Epithelial cell of proximal tubule (primary cell): ENCODE measurements at regions not wholly inside any gene's neighbourhood (a gene's known extent, or its start where the extent isn't known, plus 50 kb on each side); places are given as distances from the start of the nearest gene placed in this dataset.

Source experiments
- DNase-seq: peaks from one replicate; pipeline ENCODE4 v3.0.0-alpha.2; 2011; ENCODE audit warnings: low read depth
- H3K4me3 ChIP-seq: 2 replicates; pipeline ENCODE4 v1.5.1; 2011; ENCODE audit warnings: low read depth, mild to moderate bottlenecking, low read length
- TF ChIP-seq, protein P1 (sequence below): conservative IDR thresholded peaks from 2 replicates; pipeline ENCODE4 v1.5.1; 2012; ENCODE audit warnings: low read depth, mild to moderate bottlenecking, low read length

DNA sequence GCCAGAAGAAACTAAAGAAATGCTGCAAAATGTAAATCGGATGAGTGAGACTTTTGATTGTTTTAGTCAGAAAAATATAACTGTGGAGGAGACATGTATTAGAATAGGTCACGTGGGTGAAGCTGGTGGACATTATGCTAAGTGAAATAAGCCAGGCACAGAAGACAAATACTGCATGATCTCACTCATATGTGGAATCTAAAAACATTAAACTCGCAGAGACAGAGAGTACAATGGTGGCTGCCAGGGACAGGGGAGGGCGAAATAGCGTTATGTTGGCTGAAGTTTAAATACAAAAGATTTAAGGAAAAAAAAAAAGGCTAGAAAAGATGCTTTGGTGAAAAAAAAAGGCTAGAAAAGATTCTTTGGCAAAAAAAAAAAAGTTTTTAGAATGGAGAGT is 63.5 kb upstream of the HDDC2 start:
- DNase-seq = no peak
- H3K4me3 ChIP-seq = no peak overlapping the region
- TF ChIP-seq, protein P1, sequence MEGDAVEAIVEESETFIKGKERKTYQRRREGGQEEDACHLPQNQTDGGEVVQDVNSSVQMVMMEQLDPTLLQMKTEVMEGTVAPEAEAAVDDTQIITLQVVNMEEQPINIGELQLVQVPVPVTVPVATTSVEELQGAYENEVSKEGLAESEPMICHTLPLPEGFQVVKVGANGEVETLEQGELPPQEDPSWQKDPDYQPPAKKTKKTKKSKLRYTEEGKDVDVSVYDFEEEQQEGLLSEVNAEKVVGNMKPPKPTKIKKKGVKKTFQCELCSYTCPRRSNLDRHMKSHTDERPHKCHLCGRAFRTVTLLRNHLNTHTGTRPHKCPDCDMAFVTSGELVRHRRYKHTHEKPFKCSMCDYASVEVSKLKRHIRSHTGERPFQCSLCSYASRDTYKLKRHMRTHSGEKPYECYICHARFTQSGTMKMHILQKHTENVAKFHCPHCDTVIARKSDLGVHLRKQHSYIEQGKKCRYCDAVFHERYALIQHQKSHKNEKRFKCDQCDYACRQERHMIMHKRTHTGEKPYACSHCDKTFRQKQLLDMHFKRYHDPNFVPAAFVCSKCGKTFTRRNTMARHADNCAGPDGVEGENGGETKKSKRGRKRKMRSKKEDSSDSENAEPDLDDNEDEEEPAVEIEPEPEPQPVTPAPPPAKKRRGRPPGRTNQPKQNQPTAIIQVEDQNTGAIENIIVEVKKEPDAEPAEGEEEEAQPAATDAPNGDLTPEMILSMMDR = no peak

- DNase-seq = no peak
- no peak overlapping the region for H3K4me3 ChIP-seq
- TF ChIP-seq, protein P1 = no peak
These were observed 65.4 kb upstream of the HDDC2 start for GRCh38 chr6:125367036-125367782.

DNA sequence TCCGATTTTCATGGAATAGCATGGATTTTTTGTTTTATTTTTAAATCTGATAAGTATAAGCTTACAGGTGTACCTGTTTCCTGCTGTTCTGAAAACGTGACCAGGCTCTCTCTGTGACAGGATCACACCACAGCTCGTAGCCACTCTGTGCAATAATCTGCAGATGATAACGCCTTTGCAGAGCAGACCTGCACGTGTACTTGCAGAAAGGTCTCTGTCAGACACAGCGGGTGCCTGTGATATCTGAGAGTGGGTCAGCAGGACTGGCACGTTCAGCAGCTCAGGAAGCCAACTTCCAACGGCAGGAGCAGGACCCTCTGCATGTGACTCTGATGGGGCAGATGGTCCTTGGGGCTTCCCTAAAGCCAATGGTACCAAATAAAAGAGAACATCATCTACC is 68.6 kb upstream of the HDDC2 start:
- no peak for DNase-seq
- TF ChIP-seq, protein P1 = no peak
- no peak overlapping the region for H3K4me3 ChIP-seq

- H3K4me3 ChIP-seq = no peak overlapping the region
- DNase-seq = no peak
- TF ChIP-seq, protein P1 = no peak
These were observed 73.2 kb upstream of the HDDC2 start for GRCh38 chr6:125375013-125375412.

DNA sequence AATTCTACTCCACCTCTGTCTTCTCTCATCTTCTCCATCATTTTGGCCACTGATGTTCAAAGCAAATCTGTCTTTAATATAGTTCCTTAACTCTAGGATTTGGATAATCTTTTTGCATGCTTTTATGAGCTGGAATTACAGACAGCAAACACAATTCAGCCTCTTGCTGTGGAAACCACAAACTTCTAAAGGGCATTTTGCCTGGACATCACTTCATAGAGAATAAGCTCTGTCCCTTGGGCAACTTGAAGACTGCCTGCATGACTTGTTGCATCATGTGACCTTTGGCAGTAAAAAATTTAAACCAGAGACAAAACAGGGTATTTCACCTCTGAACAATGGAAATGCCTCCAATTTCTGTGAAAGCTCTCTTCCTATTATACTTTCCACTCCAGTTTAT is 74.1 kb upstream of the HDDC2 start:
- no peak overlapping the region for H3K4me3 ChIP-seq
- TF ChIP-seq, protein P1 = no peak
- DNase-seq = no peak

DNA sequence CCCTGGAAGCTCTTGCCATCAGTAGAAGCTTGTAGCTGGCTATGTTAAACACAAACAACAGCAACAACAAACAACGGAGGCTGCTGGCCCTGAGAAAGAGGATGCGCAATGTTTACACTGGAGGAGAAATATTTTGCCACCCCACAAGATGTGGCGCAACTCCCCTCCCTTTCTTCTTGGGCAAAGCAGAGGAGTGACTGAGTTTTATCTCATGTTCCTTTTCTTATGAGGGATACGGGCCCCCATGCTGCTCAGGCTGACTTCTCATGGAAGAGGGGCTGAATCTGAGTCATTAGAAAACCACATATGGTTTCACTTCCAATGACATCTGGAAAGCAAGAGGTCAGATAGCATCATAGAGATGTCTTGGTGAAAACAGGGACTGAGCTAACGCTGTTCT is 75.9 kb upstream of the HDDC2 start:
- TF ChIP-seq, protein P1 = no peak
- no peak for DNase-seq
- no peak overlapping the region for H3K4me3 ChIP-seq

GRCh38 chr6:125379174-125379573 is 77.4 kb upstream of the HDDC2 start:
- DNase-seq = no peak
- TF ChIP-seq, protein P1 = no peak
- H3K4me3 ChIP-seq = no peak overlapping the region
